Activated CD8-positive, alpha-beta T cell treated with anti-CD3 and anti-CD28 coated beads, Interleukin-2, amount 10 ng/mL, durations not matched to agents 7 days and 5 days (primary cell): ENCODE measurements at regions not wholly inside any gene's neighbourhood (a gene's known extent, or its start where the extent isn't known, plus 50 kb on each side); places are given as distances from the start of the nearest gene placed in this dataset.

Experiments
- ATAC-seq: fragments of 150-1000 bp; cut with Tn5 transposase; one replicate; pipeline ENCODE4 v1.10.0; 2021; ENCODE audit warnings: moderate library complexity
- CTCF ChIA-PET: fragments of 350-600 bp; sonication (Branson Sonifier 250); formaldehyde crosslinking; loops from one replicate; lab custom pipeline; 2021; ENCODE audit warnings: antibody characterized with exemption; lab: Charles Lee
- POLR2A ChIA-PET: fragments of 350-600 bp; sonication (Branson Sonifier 250); formaldehyde crosslinking; loops from one replicate; lab custom pipeline; 2021; ENCODE audit warnings: antibody characterized with exemption; lab: Charles Lee
- DNase-seq: peaks from one replicate; pipeline ENCODE4 v3.0.0-alpha.2; 2020
- H3K27ac Mint-ChIP-seq: one replicate; pipeline ENCODE4 v1.8.0; 2021; ENCODE audit warnings: mild to moderate bottlenecking, mixed read lengths
- H3K27me3 Mint-ChIP-seq: one replicate; pipeline ENCODE4 v1.8.0; 2021; ENCODE audit warnings: low read depth, mixed read lengths
- H3K36me3 Mint-ChIP-seq: one replicate; pipeline ENCODE4 v1.8.0; 2021; ENCODE audit warnings: low read depth, mixed read lengths
- H3K4me1 Mint-ChIP-seq: one replicate; pipeline ENCODE4 v1.8.0; 2021; ENCODE audit warnings: low read depth, mixed read lengths
- H3K4me3 Mint-ChIP-seq: one replicate; pipeline ENCODE4 v1.8.0; 2021; ENCODE audit warnings: mild to moderate bottlenecking, mixed read lengths
- H3K9me3 Mint-ChIP-seq: one replicate; pipeline ENCODE4 v1.8.0; 2022; ENCODE audit warnings: mixed read lengths; ENCODE audit not compliant: insufficient read depth

DNA sequence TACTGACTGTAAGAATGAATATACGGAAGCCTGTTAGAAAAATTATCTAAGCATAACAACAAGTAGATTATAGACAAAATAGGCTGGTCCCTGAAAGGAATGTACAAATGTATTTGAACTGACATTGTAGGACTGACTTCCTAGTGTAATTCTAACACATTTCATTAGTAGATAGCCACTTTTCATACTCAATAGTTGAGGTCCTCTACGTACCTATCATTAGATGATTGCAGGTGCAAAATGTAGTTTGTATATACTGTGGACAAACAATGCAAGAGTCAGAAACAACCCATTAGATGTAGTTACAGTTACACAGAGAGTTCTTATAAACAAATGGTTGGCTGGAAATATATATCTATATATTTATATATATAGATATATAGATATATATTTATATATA is 402.3 kb upstream of the SLITRK6 start:
- Mint-ChIP-seq H3K27ac (no peak overlapping the region), H3K4me1 (no peaks in the 10 kb centered on the region), H3K4me3 (no peak overlapping the region), H3K36me3 (no peaks in the 10 kb centered on the region), H3K9me3 (peaks cover 6% of the 10 kb centered on the region), H3K27me3 (no peaks in the 10 kb centered on the region)
- ATAC-seq: no peak
- no peak for DNase-seq
- ChIA-PET CTCF (no interaction called here), POLR2A (no interaction called here)

DNA sequence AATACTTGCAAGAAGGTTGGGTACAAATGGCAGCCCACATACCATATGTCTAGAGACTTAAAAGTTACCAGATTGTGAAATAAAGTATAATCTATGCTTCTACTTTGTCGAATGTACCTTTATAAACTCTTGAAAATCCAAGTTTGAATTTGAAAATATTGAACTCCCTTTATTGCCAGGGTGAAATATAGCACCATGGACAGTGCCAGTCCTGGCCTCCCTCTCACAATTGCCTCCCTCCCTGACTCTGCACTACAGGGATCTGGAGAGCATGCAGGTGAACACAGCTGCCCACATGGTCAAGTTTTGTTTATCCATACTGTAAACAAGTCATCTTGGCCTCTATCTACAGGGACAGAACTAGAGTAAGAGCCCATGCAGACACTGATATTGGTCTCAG is 394.1 kb upstream of the SLITRK6 start:
- no peak for DNase-seq
- H3K27ac Mint-ChIP-seq: no peak overlapping the region
- ChIA-PET POLR2A (no interaction called here), CTCF (no interaction called here)
- H3K4me1 Mint-ChIP-seq: no peaks in the 10 kb centered on the region
- H3K9me3 Mint-ChIP-seq: peaks cover 8% of the 10 kb centered on the region
- no peak for ATAC-seq
- H3K27me3 Mint-ChIP-seq: no peaks in the 10 kb centered on the region
- no peaks in the 10 kb centered on the region for H3K36me3 Mint-ChIP-seq
- no peak overlapping the region for H3K4me3 Mint-ChIP-seq

DNA sequence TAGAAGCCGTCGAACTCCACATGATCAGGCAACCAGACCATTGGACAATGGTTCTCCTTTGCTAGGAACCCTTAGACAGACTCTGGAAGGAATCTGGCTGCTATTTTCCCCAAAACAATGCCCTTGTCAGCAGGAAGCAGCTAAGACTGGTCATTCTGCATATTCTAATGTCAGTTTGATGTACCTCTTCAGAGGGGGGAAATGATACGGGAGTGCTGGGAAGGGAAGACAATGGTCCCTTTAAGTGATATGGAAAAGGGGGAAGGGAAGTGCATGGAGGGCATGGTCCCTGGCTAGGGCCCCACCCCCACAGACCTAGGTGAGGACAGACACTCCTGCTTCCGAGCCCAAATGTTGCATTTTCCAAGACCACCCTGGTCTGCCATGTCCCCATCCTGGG is 389.0 kb upstream of the SLITRK6 start:
- no peak overlapping the region for H3K27ac Mint-ChIP-seq
- no peaks in the 10 kb centered on the region for H3K36me3 Mint-ChIP-seq
- H3K4me3 Mint-ChIP-seq: no peak overlapping the region
- no peaks in the 10 kb centered on the region for H3K27me3 Mint-ChIP-seq
- POLR2A ChIA-PET: interaction anchor here (0.6 kb wide), 1 partner anchor 30 kb away, joined by 3 read pairs; no protein-coding TSS in a partner anchor
- peaks cover 11% of the 10 kb centered on the region for H3K9me3 Mint-ChIP-seq
- H3K4me1 Mint-ChIP-seq: no peaks in the 10 kb centered on the region
- DNase-seq: no peak
- ATAC-seq: no peak
- CTCF ChIA-PET: no interaction called here

DNA sequence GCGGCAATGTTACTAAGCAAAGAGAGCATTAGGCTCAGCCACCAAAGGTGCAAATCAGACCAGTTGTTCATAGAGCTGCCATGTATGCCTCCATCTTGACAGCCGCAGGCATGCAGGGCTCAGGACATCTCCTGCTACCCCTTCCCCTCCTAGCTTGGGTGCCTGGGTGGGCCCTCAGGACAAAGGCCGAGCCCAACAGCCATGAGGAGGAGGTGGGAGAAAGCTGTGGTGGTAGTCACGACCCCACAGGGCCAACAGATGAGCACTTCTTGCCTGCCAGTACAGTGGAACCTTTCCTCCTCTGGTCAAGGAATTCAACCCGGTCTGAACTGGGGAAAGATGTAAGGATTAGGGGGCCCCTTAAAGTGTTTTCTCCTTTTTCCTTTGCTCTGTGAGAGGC is 386.4 kb upstream of the SLITRK6 start:
- ChIA-PET POLR2A (no interaction called here), CTCF (no interaction called here)
- Mint-ChIP-seq H3K27me3 (no peaks in the 10 kb centered on the region), H3K4me3 (no peak overlapping the region), H3K27ac (no peak overlapping the region), H3K36me3 (no peaks in the 10 kb centered on the region), H3K4me1 (no peaks in the 10 kb centered on the region), H3K9me3 (peaks cover 11% of the 10 kb centered on the region)
- DNase-seq (no peak), ATAC-seq (no peak)

DNA sequence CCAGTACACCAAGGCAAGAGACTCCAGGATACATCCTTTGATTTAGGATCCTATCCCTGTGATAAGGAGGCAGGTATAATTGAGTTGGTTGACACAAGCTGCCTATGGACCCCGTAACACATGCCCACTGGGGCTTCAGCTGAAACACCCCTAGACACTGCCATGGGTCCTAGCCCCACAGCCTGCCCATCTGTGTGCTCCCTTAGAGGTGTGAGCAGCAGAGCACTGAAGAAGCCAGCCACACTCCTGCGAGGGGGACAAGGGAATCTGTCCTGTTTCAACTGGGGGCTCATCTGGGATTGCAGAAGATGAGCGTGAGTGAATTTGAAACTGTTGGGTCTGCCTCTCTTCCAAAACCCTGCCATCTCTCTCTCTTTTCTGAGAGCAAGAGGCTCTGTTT is 385.9 kb upstream of the SLITRK6 start:
- H3K4me3 Mint-ChIP-seq: no peak overlapping the region
- ATAC-seq (no peak), DNase-seq (no peak)
- no peaks in the 10 kb centered on the region for H3K27me3 Mint-ChIP-seq
- H3K36me3 Mint-ChIP-seq: no peaks in the 10 kb centered on the region
- ChIA-PET CTCF (no interaction called here), POLR2A (no interaction called here)
- peaks cover 9% of the 10 kb centered on the region for H3K9me3 Mint-ChIP-seq
- H3K27ac Mint-ChIP-seq: no peak overlapping the region
- no peaks in the 10 kb centered on the region for H3K4me1 Mint-ChIP-seq

DNA sequence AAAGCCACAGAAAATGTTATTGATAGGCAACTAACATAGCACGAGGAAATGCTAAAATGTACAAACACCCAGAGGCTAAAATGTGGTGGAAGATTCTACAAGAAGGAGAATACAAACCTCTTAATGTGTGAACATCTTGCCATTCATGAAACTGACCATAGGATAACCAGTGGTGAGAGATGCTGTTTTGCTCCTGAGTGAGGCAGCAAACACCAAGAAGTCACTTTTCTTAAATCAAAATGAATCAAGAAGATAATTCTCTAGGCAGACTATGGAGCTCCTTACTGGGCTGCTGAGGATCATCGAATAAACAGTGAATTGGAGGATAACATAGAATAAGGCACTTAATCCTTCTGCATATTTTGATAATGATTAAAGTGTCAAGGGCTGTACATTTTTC is 375.4 kb upstream of the SLITRK6 start:
- Mint-ChIP-seq H3K27me3 (no peaks in the 10 kb centered on the region), H3K4me3 (no peak overlapping the region), H3K4me1 (no peaks in the 10 kb centered on the region), H3K9me3 (peaks cover 7% of the 10 kb centered on the region), H3K27ac (no peak overlapping the region), H3K36me3 (no peaks in the 10 kb centered on the region)
- POLR2A ChIA-PET: no interaction called here
- CTCF ChIA-PET: no interaction called here
- ATAC-seq: no peak
- DNase-seq: no peak

DNA sequence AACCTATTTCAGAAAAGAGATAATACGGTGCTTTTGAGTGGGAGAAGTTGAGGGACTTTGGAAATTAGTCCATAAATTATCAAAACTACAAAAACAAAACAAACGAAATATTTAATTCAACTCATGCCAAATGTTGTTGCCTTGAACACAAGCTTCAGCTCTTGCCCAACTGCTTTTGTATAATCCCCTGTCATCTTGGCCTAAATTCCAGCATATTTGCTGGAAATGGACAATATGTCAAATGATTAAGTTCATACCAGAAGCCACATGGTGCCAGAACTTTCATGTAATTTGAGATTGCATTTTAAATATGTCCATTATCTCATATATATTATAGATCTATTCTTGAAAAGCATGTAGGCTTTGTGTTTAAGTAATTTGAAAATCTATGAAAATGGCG is 373.7 kb upstream of the SLITRK6 start:
- Mint-ChIP-seq H3K9me3 (peaks cover 7% of the 10 kb centered on the region), H3K4me1 (no peaks in the 10 kb centered on the region), H3K27ac (no peak overlapping the region), H3K36me3 (no peaks in the 10 kb centered on the region), H3K27me3 (no peaks in the 10 kb centered on the region), H3K4me3 (no peak overlapping the region)
- POLR2A ChIA-PET: no interaction called here
- CTCF ChIA-PET: no interaction called here
- DNase-seq (no peak), ATAC-seq (no peak)

DNA sequence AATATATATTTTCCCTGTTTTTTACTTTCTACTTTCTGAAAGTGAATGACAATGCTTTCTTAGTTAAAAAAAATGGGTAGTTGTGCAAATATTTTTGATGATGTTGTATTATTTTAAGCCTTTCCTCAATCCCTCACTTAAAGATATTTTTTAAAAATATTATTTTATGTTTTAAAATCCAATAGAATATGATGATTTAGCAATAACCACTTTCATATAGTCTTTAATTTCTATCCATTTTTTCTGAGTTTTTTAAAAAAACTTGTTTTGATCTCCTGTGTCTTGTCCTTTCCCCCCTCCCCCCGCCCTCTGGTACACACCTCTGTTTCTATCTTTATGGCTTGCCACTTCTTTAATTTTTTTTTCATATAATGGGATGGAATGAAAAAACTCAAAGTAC is 362.0 kb upstream of the SLITRK6 start:
- H3K27ac Mint-ChIP-seq: no peak overlapping the region
- peaks cover 4% of the 10 kb centered on the region for H3K9me3 Mint-ChIP-seq
- ChIA-PET CTCF (no interaction called here), POLR2A (no interaction called here)
- DNase-seq (no peak), ATAC-seq (no peak)
- H3K27me3 Mint-ChIP-seq: no peaks in the 10 kb centered on the region
- H3K36me3 Mint-ChIP-seq: no peaks in the 10 kb centered on the region
- H3K4me3 Mint-ChIP-seq: no peak overlapping the region
- no peaks in the 10 kb centered on the region for H3K4me1 Mint-ChIP-seq

DNA sequence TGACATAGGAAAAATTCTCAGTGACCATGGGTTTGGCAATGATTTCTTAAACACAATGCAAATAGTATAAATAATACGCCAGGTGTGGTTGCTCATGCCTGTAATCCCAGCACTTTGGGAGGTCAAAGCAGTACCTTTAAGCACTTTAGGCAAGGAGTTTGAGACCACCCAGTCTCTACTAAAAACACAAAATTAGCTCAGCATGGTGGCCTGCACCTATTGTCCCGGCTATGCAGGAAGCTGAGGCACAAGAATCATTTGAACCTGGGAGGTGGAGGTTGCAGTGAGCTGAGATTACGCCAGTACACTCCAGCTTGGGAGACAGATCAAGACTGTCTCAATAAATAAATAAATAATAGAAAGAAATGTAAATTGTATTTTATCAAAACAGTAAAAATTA is 356.5 kb upstream of the SLITRK6 start:
- Mint-ChIP-seq H3K9me3 (no peaks in the 10 kb centered on the region), H3K4me3 (no peak overlapping the region), H3K36me3 (no peaks in the 10 kb centered on the region), H3K27ac (no peak overlapping the region), H3K4me1 (no peaks in the 10 kb centered on the region), H3K27me3 (no peaks in the 10 kb centered on the region)
- DNase-seq (no peak), ATAC-seq (no peak)
- ChIA-PET CTCF (no interaction called here), POLR2A (no interaction called here)

DNA sequence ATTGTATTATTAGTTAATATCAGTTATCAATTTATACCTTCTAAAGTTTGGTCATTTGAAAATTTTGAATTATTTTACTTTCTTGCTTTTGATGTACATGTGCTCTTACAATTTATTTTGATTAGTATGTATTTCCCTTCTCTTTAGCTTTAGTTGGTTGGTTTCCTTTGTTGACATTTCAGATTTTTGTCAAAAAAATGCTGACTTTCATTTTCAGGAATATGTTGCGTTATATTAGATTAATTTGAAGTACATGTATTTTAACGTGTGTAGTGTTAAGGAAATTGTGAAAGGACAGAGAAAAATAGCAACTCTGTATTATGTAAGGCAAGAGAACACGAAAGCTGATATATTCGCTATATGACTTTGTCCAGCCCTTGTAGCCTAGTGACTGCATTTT is 342.9 kb upstream of the SLITRK6 start:
- Mint-ChIP-seq H3K4me3 (no peak overlapping the region), H3K27ac (no peak overlapping the region), H3K27me3 (no peaks in the 10 kb centered on the region), H3K36me3 (no peaks in the 10 kb centered on the region), H3K9me3 (peaks cover 9% of the 10 kb centered on the region), H3K4me1 (no peaks in the 10 kb centered on the region)
- CTCF ChIA-PET: no interaction called here
- ATAC-seq: no peak
- POLR2A ChIA-PET: no interaction called here
- DNase-seq: no peak

DNA sequence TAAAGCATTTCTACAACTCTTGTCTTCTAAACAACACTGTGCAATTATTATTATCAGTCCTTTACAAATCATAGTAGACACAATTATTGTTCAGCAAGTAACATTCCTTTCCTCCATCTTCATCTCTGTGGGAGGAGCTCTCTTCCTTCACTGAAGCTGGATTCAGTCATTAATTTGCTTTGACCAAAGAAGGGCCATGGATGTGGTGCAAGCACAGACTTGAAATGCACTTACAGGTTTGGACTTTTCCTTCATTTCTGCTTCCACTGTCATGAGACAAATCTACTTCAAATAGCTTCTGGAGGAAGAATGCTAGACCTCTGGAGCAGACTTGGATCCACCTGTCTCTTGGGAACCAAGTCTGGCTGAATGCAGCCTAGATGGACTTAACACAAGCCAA is 336.6 kb upstream of the SLITRK6 start:
- peaks cover 4% of the 10 kb centered on the region for H3K9me3 Mint-ChIP-seq
- no peaks in the 10 kb centered on the region for H3K36me3 Mint-ChIP-seq
- DNase-seq (no peak), ATAC-seq (no peak)
- no peaks in the 10 kb centered on the region for H3K27me3 Mint-ChIP-seq
- H3K27ac Mint-ChIP-seq: no peak overlapping the region
- ChIA-PET POLR2A (no interaction called here), CTCF (no interaction called here)
- H3K4me3 Mint-ChIP-seq: no peak overlapping the region
- H3K4me1 Mint-ChIP-seq: no peaks in the 10 kb centered on the region

DNA sequence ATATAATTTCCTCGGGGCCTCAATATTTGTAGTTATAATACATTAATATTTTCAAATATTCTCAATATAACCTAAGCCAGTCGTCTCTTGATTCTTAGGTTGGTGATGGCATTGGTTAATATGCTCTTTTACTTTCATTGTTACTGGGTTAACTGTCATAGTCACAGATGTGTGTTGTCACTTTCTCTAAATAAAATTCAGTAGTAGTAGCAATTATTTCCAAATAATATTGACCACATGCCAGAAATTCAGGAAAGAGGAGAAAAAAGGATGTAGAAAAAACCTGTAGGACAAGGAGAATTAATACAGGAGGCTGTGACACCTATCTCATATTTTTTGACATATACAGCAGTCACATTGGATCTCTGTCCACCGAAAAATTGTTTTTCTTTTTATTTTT is 322.7 kb upstream of the SLITRK6 start:
- peaks cover 3% of the 10 kb centered on the region for H3K9me3 Mint-ChIP-seq
- no peaks in the 10 kb centered on the region for H3K36me3 Mint-ChIP-seq
- H3K27ac Mint-ChIP-seq: no peak overlapping the region
- no peaks in the 10 kb centered on the region for H3K4me1 Mint-ChIP-seq
- no peak overlapping the region for H3K4me3 Mint-ChIP-seq
- ChIA-PET CTCF (no interaction called here), POLR2A (no interaction called here)
- ATAC-seq (no peak), DNase-seq (no peak)
- H3K27me3 Mint-ChIP-seq: no peaks in the 10 kb centered on the region

DNA sequence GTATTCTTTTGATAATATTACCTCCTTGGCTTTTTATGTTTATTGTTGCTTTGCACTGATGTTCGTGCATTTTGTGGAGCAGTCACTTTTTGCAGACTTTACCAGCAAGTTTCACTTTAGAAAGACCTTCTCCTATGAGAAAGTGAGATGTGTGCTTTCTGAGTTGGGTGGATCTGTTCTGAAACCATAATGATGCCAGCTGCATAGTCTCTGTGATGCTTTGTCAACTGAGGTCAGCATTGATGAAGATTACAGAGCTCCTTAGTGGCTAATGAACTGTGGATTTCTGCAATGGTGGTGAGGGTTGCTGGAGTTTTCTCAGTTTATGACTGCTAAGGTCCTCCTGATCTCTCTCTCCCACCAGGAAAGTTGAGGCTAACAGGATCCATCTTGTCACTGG is 309.9 kb upstream of the SLITRK6 start:
- Mint-ChIP-seq H3K27ac (no peak overlapping the region), H3K4me3 (no peak overlapping the region), H3K9me3 (peaks cover 28% of the 10 kb centered on the region), H3K36me3 (no peaks in the 10 kb centered on the region), H3K4me1 (no peaks in the 10 kb centered on the region), H3K27me3 (no peaks in the 10 kb centered on the region)
- DNase-seq (no peak), ATAC-seq (no peak)
- POLR2A ChIA-PET: interaction anchor here (0.6 kb wide), 1 partner anchor 78 kb away, joined by 3 read pairs; no protein-coding TSS in a partner anchor
- CTCF ChIA-PET: no interaction called here
